HG03378 (cell line): ENCODE measurements at regions not wholly inside any gene's neighbourhood (a gene's known extent, or its start where the extent isn't known, plus 50 kb on each side); places are given as distances from the start of the nearest gene placed in this dataset.

Experiments used
- ATAC-seq: cut with Tn5 transposase; IDR thresholded peaks from one replicate; pipeline ENCODE4 v1.9.1; 2021; ENCODE audit warnings: mild to moderate bottlenecking, moderate library complexity; ENCODE audit not compliant: unreplicated experiment

DNA sequence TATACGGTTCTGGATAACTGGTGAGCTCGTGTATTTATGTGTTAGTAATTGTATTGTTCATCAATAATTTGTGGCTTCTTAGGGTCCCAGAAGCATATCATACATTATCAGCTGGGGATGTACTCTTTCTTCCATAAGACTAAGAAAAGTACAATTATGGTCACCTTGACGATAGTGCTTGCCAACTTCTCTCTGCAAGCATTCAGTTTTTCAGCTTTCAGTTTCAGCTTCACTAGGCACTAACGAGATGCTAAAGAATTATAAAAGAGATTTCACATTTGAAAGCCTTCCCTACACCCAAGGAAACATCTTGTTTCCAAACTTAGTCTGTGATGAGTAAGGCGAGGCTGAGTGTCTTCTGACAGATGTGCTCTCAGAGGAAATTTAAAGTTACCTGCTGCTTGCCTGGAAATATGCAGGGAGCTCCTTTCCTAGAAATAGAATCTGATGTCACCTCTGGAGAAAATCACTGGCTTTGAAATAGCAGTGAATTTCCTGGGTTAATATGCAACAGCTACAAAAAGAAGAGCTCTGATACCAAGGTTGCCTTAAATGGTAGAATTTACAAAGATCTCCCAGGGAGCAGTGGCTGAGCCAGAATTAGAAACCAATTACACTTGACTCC lies 1419.9 kb upstream of the TMEM132C start:
- ATAC-seq = no peak

DNA sequence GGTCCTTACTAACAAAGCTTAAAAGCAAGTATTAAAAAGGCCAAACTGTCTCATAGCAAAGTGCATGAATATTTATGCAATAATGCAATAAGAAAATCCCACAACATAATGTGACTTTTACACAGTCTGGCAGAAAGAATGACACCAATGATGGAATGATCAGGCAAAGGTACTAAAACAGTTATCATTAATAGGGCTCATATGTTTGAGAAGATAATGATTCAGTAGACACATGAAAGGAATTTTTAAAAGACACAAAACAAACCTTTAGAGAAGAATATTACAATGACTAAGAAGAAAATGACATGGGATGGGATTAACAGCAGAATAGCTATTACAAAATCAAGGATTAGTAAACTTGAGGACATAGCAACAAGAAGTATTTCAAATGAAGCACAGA lies 1411.2 kb upstream of the TMEM132C start:
- no peak for ATAC-seq

DNA sequence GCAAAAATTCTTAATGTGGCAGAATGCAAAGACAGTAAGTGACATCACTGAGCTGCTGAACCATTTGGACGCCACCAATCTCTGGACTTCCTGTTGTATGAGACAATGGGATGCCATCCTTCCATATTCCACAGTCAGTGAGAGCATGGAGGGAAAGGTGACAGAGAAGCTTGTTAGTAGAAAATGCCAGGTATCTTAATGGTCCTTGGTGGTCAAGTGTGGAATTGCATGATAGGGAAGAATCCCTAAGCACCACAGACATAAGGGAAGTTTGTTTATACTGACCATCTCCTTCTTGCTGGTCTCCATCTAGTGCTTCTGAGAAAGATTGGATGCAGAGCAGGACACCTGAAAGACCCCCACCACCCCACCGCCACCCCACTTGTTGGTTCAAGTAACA lies 1410.0 kb upstream of the TMEM132C start:
- ATAC-seq = no peak

DNA sequence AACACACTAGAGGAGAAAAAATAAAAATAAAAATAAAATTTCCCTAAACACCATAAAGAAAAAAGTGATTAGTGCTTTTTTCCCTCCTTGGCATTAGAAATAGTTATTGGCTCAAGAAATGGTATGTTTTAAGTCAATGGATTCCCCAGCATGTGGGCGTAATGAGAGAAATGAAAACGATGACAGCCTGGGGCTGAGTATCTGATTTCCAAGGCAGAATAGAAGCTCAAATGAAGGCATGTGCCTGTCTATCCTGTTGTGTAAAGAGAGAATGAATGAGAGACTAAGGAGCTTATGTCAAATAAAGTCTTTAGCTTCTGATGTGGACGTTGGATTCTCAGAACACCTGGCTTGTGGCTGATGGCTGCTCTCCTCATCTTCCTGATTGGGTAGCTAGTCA lies 1408.4 kb upstream of the TMEM132C start:
- ATAC-seq = no peak

DNA sequence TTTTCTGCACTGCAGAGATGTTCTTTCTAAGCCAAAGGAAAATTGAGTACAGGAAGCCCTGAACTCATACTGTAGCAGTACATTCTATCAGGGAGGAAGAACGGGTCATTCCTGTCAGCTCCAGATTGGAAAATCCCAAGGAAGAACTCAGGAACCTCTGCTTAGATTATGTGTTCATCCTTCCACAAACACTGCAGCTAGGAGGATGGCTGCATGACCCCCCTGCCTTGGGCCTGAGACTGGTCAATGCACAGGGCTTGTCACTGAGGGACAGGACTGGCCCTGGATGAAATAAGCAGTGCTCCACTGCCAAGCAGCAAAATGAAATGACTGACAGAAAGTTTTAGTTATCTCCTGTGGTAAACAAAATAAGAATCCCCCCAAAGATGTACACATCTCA lies 1406.8 kb upstream of the TMEM132C start:
- ATAC-seq = no peak

DNA sequence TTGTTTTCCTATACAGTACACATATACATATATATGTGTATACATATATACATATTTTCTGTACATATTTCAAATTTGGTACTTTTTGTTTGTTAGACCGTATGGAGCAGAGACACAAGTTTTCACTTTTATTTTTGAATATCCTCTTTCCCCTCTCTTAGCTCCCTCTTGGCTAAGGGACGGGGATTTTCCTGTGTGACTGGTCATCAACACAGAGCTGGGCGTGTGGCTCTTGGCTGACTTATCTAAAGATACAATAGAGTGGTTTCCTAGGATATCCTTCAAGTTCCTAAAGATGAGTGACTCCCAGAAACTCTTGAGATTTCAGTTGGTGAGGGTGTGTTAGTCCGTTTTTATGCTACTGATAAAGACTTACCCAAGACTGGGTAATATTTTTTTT lies 1404.5 kb upstream of the TMEM132C start:
- ATAC-seq = no peak

DNA sequence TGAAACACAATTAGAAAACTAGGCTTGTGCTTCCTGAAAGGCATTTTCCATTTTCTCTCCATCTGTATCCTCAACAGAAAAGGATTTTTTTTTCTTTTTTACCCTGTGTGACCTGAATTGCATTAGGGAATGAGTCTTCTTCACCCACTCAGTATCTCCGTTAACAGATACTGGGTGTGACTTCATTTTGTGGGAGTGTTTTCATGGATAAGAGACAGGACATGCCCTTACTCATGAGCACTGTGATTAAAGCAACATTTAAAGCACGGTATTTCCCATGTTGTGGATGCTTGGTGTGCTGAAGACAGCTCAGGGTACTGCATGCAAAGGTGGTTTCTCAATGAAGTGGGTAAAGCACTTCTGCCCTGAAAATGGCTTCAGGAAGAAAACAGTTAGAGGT lies 1397.3 kb upstream of the TMEM132C start:
- no peak for ATAC-seq

DNA sequence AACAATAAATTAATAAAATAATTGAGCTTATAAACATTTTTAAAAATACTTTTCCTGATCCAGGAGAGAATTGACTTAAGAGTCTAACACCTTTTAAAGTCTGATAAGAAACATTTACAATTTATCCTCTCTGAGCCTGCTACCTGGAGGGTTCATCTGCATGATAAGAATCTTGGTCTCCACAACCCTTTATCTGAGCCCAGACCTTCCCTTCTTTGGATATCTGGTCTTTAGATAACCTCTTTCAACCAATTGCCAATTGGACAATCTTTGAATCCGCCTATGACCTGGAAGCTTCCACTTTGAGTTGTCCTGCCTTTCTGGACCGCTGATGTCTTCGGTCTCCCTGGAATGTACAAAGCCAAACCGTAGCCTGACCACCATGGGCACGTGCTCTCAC lies 1393.3 kb upstream of the TMEM132C start:
- no peak for ATAC-seq

DNA sequence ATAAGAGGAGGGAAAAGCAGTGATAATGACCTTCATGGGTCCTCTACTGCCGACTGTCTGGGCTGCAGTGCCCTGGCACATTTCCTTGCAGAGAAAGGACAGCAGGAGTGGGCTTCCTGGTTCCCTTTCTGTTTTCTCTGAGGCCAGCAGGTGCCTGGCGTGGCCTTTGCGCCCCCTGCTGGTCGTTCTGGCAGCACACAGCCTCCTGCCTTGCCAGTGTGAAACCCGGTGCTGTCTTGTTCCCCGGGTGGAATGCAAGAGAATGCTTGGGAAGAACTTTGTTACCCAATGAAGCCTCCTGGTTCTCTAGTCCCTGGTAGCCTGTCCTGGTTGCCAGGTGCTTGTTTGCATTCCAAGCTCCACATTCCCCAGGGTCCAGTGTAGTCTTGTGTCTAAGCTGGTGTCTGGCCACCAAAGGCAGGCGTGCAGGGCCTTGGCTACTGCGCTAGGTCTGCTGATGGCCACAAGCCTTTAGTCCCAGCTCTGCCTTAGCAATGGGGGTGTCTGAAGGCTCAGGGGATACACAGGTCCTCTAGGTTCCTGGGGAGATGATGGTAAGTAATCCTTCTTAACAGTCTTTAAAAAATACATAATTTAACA lies 1392.4 kb upstream of the TMEM132C start:
- ATAC-seq = no peak

DNA sequence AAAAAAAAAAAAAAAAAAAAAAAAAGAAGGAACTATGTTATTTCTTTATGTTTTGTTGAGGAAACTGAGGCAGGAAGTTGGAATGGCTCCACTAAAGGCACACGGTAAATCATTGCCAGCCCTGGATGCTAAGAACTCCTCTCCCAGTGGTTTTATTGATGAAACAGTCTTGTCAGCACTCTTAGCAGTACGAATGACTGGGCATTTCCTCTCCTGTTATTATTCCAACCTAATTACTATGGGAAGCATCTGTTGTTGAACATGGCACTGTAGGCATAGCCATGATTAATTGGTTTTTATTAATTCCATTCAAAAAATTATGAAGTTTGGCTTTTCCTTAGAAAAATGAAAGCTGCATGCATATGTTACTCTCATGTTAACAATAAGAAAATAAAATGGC lies 1387.1 kb upstream of the TMEM132C start:
- ATAC-seq = no peak

DNA sequence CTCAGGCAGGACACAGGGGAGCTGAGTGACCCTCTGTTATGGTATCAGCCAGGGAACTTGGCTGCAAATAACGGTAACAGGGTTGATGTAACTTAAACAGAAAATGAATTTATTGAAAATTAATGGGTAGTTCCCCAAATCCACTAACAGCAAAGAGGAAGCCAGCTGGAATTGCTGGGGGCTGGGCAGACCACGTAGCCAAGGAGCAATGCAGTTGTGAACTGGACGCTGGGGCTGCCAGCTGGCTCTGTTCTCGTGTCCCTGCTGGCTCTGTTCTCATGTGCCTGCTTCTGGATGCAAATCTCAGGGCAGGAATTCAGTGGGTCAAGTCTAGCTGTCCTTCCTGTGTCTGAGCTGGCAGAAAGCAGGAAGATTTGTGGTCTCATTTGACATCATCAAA lies 1383.3 kb upstream of the TMEM132C start:
- ATAC-seq = no peak

DNA sequence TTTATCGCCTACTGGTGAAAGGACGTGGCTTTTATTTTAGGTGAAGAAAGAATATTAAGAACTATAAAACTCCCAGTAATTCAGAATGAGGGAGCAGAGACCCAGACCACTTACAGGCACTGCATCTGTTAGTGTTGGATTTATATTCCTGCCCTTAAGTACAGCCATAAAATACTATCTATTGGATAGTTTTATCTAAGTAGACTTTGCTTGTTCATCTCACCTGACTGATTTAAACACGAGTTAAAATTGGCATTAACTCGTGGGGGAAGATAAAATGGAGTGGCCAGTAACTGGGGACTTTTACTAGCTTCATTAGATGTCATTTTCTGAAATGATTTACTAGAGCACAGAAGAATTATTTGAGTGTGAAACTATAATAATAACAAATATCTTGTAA lies 1377.5 kb upstream of the TMEM132C start:
- no peak for ATAC-seq

DNA sequence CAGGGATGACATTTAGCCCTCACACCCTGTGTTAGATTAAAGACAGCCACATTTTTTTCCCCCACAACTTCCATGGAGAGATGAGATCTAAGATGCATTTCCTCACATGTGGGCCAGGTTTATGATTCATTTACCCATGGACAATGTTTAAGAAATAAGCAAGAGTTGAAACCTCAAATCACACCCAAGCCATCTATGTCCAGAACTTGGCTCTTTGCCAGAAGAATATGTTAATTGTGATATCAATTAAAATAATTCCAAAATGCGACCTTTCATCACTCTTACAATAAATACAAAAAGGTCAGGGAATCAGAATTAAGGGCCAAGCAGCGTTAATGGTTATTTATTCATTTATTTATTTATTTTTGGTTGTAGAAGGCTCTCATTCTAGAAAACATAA lies 1376.9 kb upstream of the TMEM132C start:
- ATAC-seq = no peak

DNA sequence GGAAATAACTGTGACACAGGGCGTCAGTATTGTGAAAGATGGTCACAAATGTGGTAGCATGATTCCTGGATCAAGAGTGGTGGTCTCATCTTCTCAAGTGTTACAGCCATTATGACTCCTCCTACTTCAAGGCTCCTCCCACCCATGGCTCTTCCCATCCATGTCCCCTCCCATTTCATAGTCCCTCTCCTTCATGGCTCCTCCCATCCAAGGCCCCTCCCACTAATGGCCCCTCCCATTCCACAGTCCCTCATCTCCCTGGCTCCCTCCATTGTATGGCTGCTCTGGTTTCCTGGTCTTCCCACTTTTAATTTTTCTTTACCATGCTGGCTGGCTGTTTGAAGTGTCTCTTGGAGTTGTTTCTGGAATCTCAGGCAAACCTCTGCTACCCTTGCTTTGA lies 1375.2 kb upstream of the TMEM132C start:
- no peak for ATAC-seq

DNA sequence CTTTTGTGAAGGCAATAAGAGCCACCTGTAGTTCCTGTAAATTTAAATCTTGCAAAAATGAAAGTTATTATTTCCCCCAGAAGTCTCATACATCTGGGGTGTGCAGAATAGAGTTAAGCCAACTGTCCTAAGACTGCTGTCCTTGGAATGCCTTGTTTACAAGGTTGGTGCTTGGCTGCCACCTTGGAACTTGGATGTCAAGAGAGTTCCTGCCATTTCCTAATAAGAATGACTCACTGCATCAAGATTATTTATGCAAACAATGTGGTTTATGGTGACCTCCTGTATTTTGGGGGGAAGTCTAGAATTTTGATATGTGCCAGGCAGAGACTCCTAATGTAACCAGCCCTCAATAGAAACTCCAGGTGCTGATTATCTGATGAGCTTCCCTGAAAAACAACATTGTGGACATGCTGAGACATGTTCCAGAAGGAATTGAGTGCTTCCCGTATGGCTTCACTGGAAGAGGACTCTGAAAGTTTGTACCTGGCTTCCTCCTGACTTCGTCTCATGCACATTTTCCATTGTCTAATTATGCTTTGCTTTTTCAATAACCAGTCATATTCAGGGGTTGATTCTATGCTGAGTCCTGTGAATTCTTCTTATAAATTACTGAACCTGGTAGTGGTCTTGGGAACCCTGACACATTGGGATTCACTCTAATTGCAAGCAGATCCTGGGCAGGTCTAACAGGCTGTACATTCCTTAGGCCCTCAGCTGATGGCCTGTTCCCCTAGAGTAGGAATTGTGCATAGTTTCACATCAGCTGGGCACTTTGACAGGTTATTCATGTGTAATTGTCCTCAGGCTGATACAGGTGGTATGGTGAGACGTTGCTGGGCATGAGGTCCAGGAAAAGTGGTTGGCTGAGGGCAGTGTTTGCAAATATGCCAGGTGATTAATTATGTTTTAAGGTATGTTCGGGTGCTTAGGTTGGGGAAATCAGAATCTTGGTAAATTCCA lies 1370.7 kb upstream of the TMEM132C start:
- no peak for ATAC-seq

DNA sequence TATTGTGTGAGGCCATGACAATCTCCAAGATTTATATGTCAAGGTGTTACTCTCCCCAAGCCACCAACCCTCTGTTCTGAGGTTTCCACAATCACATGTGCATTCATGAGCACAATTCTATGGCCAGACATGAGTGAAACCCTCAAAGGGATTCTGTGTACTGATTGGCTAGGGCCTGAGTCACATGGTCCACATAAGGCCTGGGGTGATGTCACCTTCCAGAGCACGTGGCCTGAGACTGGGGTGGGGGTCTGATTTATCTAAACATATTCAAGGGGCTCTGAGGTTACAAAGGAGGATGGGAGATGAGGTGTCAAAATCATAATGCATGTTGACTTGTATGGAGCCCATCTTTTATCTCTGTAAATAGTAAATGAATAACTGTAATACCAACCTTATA lies 1369.9 kb upstream of the TMEM132C start:
- no peak for ATAC-seq

DNA sequence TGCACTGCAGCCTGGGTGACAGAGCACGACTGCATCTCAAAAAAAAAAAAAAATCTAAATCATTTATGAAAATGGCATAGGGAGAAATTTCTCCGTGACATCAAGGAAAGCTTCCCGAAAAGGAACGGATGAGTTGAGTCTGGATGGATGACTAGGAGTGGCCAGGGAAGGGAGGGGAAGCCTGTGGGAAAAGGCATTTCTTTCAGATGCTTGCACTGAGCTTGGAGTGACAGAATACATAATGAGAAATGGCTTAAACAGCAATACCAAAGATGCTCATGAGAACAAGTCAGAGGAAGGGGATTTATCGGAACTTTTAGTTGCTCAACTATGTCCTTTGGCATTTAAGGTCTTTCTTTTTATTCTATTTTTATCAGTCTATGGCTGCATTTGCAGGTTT lies 1369.2 kb upstream of the TMEM132C start:
- no peak for ATAC-seq

DNA sequence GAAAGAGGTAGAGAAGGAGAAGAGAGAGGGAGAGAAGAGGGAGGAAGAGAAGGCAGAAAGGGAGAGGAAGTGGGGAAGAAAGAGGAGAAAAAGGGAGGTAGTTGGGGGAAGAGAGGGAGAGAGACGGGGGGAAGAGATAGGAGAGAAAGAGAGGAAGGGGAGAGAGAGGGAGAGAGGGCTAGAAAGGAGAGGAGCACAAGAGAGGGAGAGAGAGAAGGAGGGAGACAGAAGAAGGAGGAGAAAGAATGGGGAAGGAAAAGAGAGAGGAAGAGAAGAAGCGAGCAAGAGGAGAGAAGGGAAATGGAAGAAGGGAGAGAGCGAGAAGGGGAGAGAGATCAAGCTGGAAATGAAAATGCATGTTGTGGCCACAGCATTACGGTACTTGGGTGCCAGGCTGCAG lies 1368.4 kb upstream of the TMEM132C start:
- no peak for ATAC-seq

DNA sequence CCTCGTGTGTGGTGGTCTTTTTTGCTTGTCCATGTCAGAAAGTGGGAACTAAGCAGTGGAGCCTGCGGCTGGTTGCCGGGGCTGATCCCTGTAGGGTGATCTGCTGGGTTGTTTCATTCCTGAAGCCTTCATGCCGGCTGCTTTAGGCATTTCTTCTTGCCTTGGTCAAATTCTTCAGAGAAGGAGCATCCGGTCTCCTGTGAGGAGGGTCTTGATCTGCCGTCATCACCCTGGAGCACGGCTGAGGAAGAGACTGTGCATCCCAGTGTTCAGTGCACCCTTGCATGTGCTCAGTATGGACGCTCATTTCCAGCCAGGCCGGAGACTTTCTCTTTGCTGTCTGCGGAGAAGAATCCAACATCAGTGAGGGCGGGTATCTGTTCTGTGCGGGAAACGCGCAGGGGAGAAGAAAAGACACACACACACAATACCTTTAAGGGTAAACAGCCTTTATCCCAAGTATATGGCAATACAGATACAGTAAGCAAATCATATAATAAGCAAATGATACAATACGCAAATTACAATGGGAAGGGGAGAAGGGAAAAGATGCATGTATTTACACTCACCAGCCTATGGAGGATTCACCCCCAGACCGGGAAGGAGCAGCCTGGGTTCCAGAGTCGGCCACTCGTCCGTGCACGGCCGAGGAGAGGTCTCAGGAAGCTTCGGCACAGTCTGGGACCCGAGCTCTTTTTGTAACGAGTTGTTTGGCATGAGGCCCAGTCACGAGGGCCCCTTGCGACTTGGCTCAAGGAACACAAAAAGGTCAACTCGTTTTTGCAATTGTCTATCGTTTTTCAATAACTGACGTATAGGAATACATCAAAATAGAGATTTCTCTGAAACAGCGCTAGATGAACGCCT lies 1366.8 kb upstream of the TMEM132C start:
- ATAC-seq = no peak

DNA sequence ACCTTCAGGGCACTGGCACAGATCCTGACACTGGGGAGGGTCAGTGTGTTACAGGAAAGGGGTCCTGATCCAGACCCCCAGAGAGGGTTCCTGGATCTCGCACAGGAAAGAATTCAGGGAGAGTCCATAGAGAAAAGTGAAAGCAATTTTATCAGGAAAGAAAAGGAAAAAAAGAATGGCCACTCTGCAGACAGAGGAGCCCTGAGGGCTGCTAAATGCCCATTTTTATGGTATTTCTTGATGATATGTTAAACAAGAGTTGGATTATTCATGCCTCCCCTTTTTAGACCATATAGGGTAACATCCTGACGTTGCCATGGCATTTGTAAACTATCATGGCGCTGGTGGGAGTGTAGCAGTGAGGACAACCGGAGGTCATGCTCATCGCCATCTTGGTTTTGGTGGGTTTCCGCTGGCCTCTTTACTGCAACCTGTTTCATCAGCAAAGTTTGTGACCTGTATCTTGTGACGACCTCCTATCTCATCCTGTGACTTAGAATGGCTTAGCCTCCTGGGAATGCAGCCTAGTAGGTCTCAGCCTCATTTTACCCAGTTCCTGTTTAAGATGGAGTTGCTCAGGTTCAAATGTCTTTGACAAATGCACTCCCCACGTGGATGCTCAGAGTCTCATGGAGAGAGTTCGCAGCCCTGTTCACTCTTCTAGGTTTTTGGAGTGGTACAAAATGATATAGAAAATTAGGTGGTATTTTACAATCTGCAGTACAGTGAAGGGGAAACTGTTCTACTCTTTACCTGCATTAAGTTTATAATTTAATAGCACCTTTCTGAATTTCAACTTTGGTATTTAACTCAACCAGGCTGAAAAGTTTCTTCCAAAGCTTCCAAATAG lies 1363.7 kb upstream of the TMEM132C start:
- ATAC-seq = no peak
